Omental fat pad (tissue), 3 donors: ENCODE measurements at regions not wholly inside any gene's neighbourhood (a gene's known extent, or its start where the extent isn't known, plus 50 kb on each side); places are given as distances from the start of the nearest gene placed in this dataset.

Experiments used
- ATAC-seq: fragments of 150-250 bp; one replicate; pipeline ENCODE4 v1.9.1; 2016; ENCODE audit warnings: mild to moderate bottlenecking, moderate library complexity; ENCODE audit not compliant: low FRiP score
- DNase-seq: peaks from one replicate; pipeline ENCODE4 v3.0.0-alpha.2; 2019; ENCODE audit warnings: low spot score
- TF ChIP-seq, protein P1 (sequence below), 3 donors: fragments of 450-650 bp; IDR thresholded peaks; one replicate each; pipeline ENCODE4 v1.5.1; 2016 to 2017; ENCODE audit warnings: antibody characterized with exemption in 3 of 3, mild to moderate bottlenecking in 3 of 3, moderate library complexity in 2 of 3

DNA sequence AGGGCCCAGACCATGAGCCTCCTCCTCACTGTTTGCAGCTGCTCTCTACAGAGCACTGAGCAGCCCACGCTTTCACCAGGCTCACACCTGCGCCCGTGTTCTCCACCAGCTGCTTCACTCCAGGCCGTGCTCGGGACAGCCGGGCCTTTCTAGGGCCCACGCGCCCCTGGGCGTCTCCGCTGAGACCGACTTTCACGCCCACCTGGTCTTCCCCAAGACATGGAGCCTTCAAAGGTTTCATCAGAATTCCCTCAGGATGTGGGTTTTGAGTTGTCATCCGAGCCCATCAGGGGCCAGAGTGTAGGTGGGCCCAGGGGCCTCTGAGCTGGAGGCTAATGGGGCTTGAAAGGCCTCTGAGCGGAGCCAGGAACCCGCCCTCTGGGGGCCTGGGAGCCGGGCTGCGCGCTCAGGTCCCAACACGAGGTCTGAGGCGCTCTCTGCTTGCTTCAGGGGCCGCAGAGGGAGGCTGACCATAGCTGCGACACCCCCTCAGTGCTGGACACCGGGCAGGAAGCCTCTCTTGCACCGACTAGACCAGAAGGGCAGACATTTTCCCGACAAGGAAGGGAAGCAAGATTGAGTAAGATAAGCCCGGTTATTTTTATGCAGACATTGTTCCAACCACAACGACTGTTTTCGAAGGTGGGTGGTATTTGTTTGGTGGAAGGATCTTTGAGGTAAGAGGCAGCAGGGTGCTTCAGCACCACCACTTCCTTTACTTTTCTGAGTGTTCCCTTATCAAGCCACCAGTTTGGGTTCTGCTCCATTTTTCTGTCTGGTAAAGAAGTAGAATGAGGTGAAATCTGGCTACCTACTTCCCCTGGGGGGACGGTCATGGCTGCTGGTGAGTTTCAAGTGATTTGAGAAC, 125.0 kb upstream of the FUT8 start:
- DNase-seq = no peak
- TF ChIP-seq, protein P1, sequence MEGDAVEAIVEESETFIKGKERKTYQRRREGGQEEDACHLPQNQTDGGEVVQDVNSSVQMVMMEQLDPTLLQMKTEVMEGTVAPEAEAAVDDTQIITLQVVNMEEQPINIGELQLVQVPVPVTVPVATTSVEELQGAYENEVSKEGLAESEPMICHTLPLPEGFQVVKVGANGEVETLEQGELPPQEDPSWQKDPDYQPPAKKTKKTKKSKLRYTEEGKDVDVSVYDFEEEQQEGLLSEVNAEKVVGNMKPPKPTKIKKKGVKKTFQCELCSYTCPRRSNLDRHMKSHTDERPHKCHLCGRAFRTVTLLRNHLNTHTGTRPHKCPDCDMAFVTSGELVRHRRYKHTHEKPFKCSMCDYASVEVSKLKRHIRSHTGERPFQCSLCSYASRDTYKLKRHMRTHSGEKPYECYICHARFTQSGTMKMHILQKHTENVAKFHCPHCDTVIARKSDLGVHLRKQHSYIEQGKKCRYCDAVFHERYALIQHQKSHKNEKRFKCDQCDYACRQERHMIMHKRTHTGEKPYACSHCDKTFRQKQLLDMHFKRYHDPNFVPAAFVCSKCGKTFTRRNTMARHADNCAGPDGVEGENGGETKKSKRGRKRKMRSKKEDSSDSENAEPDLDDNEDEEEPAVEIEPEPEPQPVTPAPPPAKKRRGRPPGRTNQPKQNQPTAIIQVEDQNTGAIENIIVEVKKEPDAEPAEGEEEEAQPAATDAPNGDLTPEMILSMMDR (IDR thresholded peaks at IDR 0.05) = no peak
- ATAC-seq = no peak

DNA sequence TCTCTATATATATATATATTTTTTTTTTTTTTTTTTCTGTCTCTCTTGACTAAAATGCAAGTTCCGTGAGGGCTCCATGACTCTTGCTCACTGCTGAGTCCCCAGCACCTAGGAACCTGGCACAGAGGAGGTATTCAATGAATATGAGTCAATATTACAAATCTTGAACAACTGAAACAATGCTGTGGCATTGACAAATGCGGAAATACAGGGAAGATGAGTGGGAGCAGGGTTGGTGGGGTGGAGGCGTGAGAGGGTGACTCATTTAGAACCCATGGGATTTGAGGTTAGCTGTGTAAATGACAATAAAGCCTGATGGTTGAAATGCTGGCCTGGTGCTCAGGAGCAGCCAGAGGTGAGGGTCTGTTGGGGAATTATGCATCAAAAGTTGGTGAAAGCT, 121.7 kb upstream of the FUT8 start:
- no peak for ATAC-seq
- TF ChIP-seq, protein P1 (IDR thresholded peaks at IDR 0.05) = no peak
- DNase-seq = no peak

DNA sequence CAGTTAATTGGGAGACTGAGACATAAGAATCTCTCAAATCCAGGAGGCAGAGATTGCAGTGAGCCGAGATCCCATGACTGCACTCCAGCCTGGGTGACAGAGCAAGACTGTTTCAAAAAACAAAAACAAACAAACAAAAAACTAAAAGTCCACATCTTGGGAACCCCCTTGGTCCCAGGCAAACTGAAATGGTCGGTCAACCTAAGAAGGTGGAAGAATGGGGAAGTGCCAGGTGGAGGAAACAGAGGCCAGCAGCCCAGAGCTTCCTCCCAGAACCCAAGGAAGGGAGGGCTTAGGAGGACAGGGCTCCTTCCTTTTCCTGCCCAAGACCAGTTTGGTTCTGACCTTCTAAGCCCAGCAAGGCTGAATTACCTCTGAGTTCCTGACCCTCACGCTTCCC, 121.0 kb upstream of the FUT8 start:
- TF ChIP-seq, protein P1 (IDR thresholded peaks at IDR 0.05) = no peak
- ATAC-seq (no peak), DNase-seq (no peak)

DNA sequence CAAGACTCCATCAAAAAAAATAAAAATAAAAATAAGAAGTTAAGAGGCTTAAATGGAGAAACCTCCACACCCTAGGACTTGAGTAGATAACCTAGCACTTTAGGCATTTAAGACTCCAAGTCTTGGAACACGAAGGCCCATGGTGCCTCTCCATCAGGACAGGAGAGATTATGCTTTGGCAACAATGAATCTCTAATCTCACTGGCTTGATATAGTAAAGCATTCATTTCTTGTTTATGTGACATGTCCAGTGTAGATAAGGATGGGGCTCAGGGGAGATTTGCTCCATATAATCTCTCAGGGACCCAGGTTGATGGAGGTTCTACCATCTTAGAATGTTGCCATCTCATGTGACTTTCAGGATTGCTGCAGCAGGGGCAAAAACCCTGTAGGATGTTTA, 117.7 kb upstream of the FUT8 start:
- no peak for DNase-seq
- ATAC-seq = no peak
- TF ChIP-seq, protein P1 (IDR thresholded peaks at IDR 0.05) = no peak

DNA sequence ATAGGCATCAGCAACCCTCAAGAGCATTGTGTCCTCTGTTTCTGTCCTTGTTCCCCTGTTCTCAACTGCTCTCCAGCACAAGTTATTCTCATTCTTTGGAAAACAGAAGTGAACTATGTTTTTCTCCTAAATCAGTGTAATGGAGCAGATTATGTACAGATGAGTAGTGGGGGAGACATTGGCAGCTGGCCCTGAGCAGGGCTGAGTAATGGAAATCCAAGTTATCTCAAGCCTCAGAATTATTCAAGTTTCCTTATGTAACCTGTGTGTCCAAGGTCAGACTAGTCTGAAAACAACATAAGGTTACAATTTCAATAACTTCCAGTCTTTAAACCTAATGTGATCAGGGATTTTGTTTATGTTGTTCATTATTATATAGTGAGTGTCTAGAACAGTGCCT, 116.1 kb upstream of the FUT8 start:
- no peak for DNase-seq
- ATAC-seq = no peak
- TF ChIP-seq, protein P1 (IDR thresholded peaks at IDR 0.05) = no peak

DNA sequence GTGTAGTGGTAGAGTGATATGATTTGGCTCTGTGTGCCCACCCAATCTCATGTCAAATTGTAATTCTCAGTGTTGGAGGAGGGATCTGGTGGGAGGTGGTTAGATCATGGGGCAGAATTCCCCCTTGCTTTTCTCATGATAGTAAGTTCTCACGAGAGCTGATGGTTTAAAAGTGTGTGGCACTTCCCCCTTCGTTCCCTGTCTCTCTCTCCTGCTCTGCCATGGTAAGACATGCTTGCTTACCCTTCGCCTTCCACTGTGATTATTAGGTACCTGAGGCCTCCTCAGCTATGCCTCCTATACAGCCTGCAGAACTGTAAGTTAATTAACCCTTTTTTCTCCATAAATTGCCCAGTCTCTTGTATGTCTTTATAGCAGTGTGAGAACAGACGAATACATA, 115.7 kb upstream of the FUT8 start:
- ATAC-seq (no peak), DNase-seq (no peak)
- TF ChIP-seq, protein P1 (IDR thresholded peaks at IDR 0.05) = no peak

DNA sequence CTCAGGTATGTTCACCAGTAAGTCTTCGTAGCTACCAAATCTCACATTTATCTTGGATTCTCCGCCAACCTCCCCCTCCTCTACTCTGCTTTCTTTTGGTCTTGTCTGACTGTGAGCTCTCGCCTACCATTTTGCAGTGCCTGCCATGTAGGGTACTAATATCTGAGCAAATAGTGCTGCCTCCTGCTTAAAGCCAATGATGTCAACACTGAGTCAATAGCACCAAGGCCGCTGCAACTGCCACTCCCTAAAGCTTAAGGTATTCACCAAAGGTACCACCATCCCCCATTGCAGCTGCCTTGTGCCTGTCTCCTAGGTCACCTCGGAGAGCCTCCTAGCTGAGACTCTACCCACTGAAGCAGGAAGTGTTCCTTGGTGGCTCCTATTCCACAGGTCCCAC, 114.8 kb upstream of the FUT8 start:
- TF ChIP-seq, protein P1 (IDR thresholded peaks at IDR 0.05) = no peak
- DNase-seq (no peak), ATAC-seq (no peak)
